ENCODE measurements at regions not wholly inside any gene's neighbourhood (a gene's known extent, or its start where the extent isn't known, plus 50 kb on each side); places are given as distances from the start of the nearest gene placed in this dataset.
A peak's percentile ranks its signal among the peaks of the same experiment; 100 is the strongest.
"Not testable (repeated sequence)": the region's sequence is repeated elsewhere in the genome, so short reads cannot be mapped to it uniquely, and the experiment has no call there.

GRCh38 chr6:74468552-74468951 lies 737.3 kb downstream of the COL12A1 start:
- H3K27ac ChIP-seq; DNase-seq (ENCODE audit: low read depth, low spot score): not testable (repeated sequence)

GRCh38 chr6:74467533-74468215 lies 738.2 kb downstream of the COL12A1 start:
- no peak overlapping the region for H3K27ac ChIP-seq
- DNase-seq (ENCODE audit: low read depth, low spot score) = no peak

DNA sequence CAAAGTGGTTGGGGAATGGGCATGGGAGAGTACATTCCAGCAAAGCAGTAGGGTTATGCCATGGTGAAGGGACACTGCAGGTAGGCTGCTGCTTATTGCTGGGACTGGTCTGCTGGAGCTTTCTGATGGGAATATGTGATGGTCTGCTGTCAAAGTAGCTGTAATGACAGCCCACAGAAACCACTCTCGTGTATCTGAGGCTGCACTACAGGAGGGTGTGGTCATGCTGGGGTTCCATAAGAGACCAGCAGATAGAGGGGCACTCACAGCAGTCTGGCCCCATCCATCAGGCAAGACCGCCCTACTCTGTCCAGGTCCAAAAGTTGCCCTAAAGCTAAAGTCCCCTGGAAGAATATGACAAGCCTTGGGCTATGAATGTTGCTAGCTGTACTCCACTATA lies 739.3 kb downstream of the COL12A1 start:
- H3K27ac ChIP-seq = no peak overlapping the region
- no peak for DNase-seq (ENCODE audit: low read depth, low spot score)

GRCh38 chr6:74459260-74459659 lies 746.6 kb downstream of the COL12A1 start:
- H3K27ac ChIP-seq = no peak overlapping the region

GRCh38 chr6:74458536-74458935 lies 747.3 kb downstream of the COL12A1 start:
- no peak overlapping the region for H3K27ac ChIP-seq
- no peak for DNase-seq (ENCODE audit: low read depth, low spot score)

More at GRCh38 chr6:74459260-74459659, 746.6 kb downstream of the COL12A1 start:
- no peak for DNase-seq (ENCODE audit: low read depth, low spot score)

DNA sequence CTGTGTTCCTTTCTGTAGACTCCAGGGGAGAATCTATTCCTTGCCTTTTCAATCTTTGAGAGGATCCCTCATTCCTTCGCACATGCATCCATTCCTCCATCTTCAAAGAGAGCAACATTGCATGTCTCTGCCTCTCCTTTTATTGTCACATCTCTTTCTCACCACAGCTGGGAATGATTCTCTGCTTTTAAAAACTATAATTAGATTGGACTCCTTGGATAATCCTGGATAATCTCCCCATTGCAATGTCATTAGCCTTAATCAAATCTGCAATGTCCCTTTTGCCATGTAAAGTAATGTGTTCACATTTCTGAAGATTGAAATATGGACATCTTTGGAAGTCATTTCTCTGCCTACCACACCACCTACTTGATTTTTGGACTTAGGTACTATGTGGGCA lies 750.1 kb downstream of the COL12A1 start:
- H3K27ac ChIP-seq = no peak overlapping the region
- no peak for DNase-seq (ENCODE audit: low read depth, low spot score)

GRCh38 chr6:74451953-74452352 lies 753.9 kb downstream of the COL12A1 start:
- no peak for DNase-seq (ENCODE audit: low read depth, low spot score)

DNA sequence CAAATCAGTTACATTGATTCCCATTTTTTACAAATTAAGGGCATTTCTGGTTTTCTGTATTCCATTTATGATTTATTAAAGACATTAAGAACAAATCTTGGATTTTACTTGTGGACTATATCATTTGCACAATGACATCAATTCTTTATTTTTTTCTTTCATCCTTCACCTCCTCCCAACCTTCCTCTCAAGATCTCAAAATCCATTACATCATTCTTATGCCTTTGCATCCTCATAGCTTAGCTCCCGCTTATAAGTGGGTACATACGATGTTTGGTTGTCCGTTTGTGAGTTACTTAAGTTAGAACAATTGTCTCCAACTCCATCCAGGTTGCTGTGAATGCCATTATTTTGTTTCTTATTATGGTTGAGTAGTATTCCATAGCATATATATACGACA lies 752.8 kb downstream of the CD109 start:
- no peak for DNase-seq (ENCODE audit: low read depth, low spot score)
- no peak overlapping the region for H3K27ac ChIP-seq

More at GRCh38 chr6:74451953-74452352, 753.9 kb downstream of the COL12A1 start:
- no peak overlapping the region for H3K27ac ChIP-seq

DNA sequence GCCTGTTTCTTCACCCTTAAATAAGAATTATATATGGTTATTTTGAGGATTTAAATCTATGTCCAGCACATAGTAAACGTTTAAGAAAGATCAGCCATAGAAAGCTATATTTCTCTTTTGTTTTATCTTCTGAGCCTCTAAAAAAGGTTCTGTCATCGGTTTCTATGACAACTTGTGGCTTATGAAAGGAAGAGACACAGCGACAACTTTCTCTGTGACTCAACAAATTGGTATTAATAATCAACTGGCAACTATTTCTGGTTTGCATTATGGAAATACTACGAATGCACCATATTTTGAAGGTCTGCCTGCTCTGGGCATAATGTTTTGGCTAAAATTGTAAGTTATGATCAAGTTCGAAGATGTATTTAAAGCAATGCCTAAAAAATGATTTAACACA lies 751.0 kb downstream of the CD109 start:
- H3K27ac ChIP-seq = no peak overlapping the region
- DNase-seq (ENCODE audit: low read depth, low spot score) = no peak

DNA sequence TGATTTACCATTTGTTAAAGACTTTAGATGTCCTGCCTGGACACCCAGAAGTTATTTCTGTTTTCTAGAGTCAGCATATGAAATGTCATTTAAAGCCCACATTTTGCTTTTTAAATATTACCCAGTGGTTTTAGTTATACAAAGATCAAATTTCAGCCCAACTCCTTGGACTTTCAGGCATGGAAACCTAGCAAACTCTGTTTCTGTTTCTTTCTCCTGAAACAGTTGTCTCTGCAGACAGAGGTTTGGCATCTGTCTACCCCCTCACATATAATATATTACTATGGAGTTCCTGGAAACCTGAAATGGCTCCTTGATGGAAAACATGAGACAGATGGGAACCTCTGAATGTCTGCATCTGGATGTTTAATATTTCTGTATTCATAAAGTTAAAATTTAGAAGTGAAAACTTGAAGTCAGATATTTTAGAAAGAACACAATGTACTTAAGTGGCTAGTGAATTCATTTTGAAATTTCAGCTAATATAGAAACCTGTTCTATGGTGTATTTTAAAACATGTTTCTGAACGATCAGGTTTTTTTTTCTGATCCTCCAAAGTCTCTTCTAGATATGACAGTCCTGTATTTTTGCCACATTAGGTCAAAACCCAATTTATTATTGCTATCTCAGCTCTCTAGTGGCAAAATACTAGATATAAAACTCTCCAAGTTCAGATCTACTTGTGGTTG lies 743.3 kb downstream of the CD109 start:
- no peak for DNase-seq (ENCODE audit: low read depth, low spot score)
- no peak overlapping the region for H3K27ac ChIP-seq

- not testable (repeated sequence) for H3K27ac ChIP-seq; DNase-seq (ENCODE audit: low read depth, low spot score)
Observed at GRCh38 chr6:74438395-74438794, 742.4 kb downstream of the CD109 start.

DNA sequence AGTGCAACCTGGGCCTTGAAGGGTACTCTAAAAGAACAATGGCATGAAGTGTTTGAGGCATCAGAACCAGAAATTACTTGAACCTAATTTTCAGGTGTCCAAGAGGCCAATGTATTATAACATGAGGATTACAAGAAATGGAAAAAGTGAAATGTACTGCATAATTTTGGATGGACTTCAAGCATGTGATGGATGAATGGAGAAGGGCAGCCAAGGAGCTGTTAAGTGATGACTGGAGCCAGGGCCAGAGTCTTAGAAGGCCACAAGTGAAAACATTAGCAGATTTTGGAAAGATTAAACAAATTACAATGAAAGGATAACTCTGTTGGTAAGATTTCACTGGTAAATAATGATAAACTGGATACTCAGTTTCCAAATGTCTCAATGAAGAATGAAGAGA lies 738.2 kb downstream of the CD109 start:
- no peak for DNase-seq (ENCODE audit: low read depth, low spot score)
- H3K27ac ChIP-seq = no peak overlapping the region

- no peak for DNase-seq (ENCODE audit: low read depth, low spot score)
- no peak overlapping the region for H3K27ac ChIP-seq
Observed at GRCh38 chr6:74431873-74432580, 736.0 kb downstream of the CD109 start.

GRCh38 chr6:74420221-74420620 lies 724.2 kb downstream of the CD109 start:
- no peak for DNase-seq (ENCODE audit: low read depth, low spot score)

GRCh38 chr6:74415056-74415455 lies 719.1 kb downstream of the CD109 start:
- H3K27ac ChIP-seq = no peak overlapping the region
- DNase-seq (ENCODE audit: low read depth, low spot score) = no peak

More at GRCh38 chr6:74420221-74420620, 724.2 kb downstream of the CD109 start:
- no peak overlapping the region for H3K27ac ChIP-seq

DNA sequence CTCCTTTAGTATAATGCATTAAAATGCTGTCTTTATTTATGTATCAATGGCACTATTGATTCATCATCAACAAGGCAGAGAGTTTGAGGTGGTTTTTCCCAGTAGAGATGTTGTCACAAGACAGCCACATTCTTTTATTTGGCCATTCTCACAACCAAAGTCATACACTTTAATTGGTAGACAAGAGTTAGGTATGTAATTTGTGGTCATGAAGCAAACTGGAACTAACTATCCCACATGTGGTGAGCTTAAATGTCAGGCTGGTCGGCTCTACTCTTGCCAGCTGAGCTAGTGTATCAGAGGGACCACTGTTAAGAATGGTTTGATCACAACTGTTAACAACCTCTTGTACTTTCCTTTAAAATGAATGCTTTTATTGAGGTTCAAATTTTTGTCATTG lies 714.6 kb downstream of the CD109 start:
- no peak overlapping the region for H3K27ac ChIP-seq
- DNase-seq (ENCODE audit: low read depth, low spot score) = no peak

GRCh38 chr6:74409447-74409846 lies 713.4 kb downstream of the CD109 start:
- DNase-seq (ENCODE audit: low read depth, low spot score) = peak; percentile 16
- no peak overlapping the region for H3K27ac ChIP-seq

DNA sequence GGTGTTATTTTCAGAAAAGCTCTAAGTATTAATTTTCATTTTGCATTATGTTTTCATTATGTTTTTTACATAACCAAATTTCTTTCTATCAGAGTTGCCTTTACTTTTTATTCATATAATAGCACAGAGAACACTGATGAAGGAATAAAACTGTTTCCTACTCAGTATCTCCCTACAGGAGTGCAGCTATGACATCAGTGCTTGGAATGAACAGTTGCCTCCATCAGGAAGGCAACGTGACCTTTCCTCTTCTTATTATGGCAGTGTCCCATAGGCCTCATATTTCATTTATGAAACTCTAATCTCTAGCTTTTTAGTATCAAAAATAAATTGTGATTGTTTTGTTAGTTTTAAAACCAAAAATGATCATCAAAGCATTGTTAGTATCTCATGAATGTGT lies 712.8 kb downstream of the CD109 start:
- no peak overlapping the region for H3K27ac ChIP-seq
- DNase-seq (ENCODE audit: low read depth, low spot score) = no peak

- H3K27ac ChIP-seq = no peak overlapping the region
- no peak for DNase-seq (ENCODE audit: low read depth, low spot score)
Observed at GRCh38 chr6:74404366-74404765, 708.4 kb downstream of the CD109 start.

- H3K27ac ChIP-seq = no peak overlapping the region
- DNase-seq (ENCODE audit: low read depth, low spot score) = no peak
Observed at GRCh38 chr6:74402781-74403180, 706.8 kb downstream of the CD109 start.

DNA sequence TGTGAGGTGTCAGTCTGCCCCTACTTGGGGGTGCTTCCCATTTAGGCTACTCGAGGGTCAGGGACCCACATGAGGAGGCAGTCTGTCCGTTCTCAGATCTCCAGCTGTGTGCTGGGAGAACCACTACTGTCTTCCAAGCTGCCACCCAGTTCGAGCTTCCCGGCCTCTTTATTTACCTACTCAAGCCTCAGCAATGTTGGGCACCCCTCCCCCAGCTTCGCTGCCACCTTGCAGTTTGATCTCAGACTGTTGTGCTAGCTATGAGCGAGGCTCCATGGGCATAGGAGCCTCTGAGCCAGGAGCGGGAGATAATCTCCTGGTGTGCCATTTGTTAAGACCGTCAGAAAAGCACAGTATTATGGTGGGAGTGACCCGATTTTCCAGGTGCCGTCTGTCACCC lies 682.4 kb downstream of the CD109 start:
- DNase-seq (ENCODE audit: low read depth, low spot score); H3K27ac ChIP-seq: not testable (repeated sequence)

All from epithelial cell of prostate (primary cell).